ENCODE measurements at regions not wholly inside any gene's neighbourhood (a gene's known extent, or its start where the extent isn't known, plus 50 kb on each side); places are given as distances from the start of the nearest gene placed in this dataset.

- peak; percentile 68 for TF ChIP-seq CTCF (IDR thresholded peaks at IDR 0.05)
- TF ChIP-seq ZFX (IDR thresholded peaks at IDR 0.05; ENCODE audit: borderline replicate concordance), result no peak
Measured at GRCh38 chr3:75906555-75907112, 121.3 kb upstream of the ZNF717 start.
